GM18861 (cell line): ENCODE measurements at regions not wholly inside any gene's neighbourhood (a gene's known extent, or its start where the extent isn't known, plus 50 kb on each side); places are given as distances from the start of the nearest gene placed in this dataset.

Source experiments
- ATAC-seq: cut with Tn5 transposase; IDR thresholded peaks from one replicate; pipeline ENCODE4 v1.9.1; 2021; ENCODE audit not compliant: unreplicated experiment

DNA sequence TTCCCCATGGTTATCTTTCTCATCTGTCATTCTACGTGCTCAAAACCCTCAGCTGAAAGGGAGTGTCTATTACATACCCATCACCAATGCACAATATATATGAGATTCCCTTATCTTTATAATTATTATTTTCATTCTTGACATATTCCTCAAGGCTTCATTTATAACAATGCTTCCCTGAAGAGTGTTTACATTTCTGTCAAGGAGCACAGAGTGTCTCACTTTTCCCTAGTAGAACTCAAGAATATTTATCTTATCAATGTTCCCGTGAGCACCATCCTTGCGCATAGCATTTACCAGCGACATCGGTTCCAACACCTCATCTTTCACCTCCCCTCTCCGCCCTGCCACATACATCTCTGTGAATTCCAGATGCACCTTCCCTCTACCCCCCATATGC is 250.6 kb downstream of the PLA2G4A start:
- ATAC-seq, result no peak

DNA sequence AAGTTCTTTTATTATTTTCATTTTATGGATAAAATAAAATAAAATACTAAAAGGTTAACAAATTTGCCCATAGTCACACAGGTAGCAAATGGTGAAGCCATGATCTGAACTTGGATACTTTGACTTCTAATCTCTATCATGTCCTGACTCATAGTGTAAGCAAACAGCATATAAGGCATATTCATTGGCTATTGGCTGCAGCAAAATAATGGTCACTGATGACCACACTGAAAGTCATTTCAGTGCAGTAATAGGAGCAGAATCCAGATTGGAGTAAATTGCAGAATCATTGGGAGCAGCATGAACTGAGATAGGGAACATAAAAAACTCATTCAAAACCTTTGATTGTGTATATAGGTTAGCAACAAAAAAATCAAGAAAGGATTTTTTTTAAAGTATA is 262.9 kb downstream of the PLA2G4A start:
- no peak for ATAC-seq

DNA sequence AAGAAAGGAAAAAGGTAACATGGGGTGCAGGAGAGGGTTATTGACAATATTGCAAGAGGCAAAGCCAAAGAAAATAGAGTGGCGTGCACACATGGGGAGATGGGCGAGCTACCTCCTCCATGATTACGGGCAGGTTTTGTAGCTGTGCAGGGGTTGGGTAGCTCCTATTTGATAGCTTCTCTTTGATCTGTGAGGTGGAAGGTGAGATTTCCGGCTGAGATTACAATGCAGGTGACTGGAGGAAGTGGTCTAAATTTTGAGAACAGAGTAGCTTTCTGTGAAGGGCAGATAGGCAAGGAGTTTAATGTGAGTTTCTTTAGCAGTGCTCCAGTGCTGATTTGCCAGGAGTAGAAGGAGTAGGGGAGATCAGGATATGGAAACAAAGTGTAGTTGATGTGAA is 263.4 kb downstream of the PLA2G4A start:
- no peak for ATAC-seq

DNA sequence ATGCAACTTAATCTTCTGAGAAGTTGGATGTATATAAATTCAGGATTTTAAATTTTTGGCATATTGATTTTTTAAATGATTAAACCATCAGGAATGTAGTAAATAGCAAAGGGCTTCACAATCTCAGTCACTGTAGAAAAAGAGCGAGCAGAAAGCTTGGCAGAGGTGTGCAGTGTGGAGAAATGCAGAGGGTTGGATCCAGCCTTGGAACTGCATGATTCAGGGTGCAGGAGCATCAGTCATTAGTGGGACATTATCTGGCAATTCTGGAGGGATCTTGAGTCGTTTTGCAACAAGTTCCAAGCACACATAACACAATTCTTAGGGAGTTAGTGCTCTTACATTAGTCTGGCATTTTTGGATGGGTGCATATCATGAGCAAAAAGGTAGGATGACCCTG is 267.9 kb downstream of the PLA2G4A start:
- ATAC-seq, result no peak

DNA sequence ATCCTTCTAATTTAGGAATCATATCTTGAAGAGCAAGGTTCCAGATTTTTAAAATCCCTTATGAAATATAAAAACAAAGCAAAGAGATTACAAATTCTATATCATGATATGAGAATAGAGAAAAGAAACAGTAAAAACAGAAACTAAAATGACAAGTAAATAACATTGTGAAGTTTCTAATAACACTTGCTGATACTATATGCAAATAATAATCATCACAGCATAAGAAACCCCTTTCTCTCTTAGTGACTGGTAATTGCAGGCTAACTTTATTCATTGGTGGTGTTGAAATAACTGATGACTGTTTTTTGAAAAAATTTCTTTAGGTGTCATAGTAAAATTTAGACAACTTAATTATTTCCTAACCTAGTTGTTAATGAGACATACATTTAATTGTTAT is 281.6 kb downstream of the PLA2G4A start:
- ATAC-seq, result no peak

DNA sequence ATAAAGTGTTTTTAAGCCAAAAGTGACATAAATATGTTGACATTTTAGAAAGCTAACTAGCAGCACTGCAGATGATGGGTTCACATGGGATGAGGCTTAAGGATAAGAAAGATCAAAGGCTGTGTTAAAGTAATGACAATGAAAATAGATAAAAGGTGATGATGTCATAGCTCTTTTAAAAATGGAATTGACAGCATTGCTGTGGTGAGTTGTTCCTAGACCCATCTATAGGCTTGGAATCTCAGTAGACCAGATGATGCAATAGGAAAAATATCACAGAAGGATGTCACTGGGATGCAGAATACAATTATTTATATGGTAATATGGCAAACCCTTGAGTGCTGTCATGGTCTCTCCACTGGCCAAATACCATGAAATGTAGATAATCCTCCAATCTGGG is 286.0 kb downstream of the PLA2G4A start:
- ATAC-seq, result no peak

DNA sequence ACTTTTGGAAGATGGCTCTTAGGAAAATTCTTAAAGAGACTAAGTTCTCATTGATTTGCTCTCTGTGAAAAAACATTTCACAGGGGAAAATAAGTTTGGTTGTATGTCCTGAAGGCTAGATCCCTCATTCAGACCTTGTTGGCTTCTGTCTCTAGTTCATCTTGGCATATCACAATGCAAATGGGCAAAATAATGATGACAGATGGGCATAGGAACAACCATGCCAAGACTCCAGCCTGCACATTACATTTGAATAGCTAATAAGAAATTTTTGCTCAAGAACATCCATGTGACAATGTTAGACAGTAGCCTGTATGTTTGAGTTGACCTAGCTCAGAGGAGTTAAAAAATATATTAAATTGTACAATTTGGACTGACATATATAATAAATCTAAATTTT is 292.9 kb downstream of the PLA2G4A start:
- ATAC-seq, result no peak

DNA sequence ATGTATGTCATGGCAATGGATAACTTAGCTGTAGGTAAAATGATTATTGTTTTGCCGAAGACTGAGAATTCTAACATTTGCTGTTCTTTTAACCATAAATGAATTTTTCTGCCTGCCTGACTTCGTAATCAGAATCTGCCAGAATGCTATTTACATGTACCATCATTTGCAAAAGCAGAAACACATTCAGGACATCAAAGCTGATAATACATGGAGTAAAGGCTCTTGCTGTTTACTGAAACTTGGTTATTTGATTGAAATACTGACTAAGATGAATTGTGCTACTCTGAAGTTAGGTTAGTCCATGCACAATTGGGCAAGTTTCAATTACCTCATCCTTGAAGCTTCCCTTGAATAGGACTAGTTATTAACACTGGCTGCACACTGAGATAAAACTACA is 293.8 kb downstream of the PLA2G4A start:
- ATAC-seq, result no peak

DNA sequence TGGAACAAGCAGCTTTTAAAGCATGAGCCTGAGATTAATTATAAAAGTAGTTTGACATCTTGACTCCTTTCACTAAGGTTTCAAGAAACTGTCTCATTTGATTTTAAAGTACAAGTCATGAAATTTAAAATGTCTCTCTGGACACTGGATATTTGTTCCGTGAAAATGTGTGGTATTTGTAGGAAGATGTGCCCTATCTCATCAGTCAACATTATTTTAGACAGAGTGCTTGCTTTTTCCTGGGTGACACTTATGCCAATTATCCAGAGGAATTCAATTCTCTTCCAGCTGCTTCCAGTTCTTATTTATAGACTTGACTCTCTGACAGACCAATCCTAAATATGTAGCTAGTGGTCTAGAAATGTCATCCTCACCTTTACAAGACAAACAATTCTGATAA is 300.4 kb downstream of the PLA2G4A start:
- ATAC-seq, result no peak

DNA sequence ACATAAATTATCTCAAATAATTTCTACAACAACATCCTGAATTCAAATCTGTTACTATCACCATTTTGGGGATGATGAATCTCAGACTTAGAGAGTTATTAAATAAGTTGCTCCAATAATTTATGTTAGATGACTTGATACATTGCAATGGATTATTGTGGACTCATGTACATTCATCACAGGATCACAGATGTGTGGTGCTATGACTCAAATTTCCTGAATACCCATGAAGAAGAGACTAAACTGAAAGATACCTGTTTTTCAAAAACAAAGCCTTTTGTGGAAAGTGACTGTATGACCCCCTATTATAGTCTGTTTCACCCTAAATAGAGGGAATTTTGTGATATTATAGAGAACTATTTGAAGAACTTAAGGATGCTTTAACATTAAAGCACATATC is 315.0 kb downstream of the PLA2G4A start:
- ATAC-seq, result no peak

DNA sequence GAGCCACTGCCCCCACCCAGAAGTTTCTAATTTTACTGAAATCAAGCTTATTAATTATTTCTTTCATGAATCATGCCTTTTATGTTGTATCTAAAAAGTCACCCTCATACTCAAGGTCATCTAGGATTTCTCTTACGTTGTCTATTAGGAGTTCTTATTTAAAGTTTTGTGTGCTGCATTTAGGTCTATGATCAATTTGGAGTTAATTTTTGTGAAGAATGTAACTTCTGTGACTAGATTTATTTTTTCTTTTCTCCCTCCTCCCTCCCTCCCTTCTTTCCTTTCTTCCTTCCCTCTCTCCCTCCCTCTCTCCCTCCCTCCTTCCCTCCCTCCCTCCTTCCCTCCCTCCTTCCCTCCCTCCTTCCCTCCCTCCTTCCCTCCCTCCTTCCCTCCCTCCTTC is 317.6 kb downstream of the PLA2G4A start:
- no peak for ATAC-seq

DNA sequence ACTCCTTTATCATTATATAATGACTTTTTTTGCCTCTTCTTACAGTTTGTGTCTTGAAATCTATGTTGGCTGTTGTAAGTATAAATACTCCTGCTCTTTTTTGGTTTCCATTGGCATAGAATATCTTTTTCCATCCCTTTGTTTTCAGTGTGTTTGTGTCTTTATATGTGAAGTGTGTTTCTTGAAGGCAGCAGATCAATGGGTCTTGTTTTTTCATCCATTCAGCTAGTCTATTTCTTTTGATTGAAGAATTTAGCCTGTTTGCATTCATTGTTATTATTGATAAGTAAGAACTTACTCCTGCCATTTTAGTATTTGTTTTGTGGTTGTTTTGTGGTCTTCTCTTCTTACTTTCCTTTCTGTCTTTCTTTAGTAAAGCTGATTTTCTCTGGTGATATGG is 322.8 kb downstream of the PLA2G4A start:
- ATAC-seq, result no peak

DNA sequence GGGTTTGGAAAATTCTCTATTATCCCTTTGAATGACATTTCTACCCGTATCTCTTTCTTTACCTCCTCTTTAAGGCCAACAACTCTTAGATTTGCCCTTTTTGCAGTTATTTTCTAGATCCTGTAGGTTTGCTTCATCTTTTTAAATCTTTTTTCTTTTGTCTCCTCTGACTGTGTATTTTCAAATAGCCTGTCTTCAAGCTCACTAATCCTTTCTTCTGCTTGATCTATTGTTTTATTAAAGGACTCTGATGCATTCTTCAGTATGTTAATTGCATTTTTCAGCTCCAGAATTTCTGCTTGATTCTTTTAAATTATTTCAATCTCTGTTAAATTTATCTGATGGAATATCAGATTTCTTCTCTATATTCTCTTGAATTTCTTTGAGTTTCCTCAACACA is 324.3 kb downstream of the PLA2G4A start:
- no peak for ATAC-seq

DNA sequence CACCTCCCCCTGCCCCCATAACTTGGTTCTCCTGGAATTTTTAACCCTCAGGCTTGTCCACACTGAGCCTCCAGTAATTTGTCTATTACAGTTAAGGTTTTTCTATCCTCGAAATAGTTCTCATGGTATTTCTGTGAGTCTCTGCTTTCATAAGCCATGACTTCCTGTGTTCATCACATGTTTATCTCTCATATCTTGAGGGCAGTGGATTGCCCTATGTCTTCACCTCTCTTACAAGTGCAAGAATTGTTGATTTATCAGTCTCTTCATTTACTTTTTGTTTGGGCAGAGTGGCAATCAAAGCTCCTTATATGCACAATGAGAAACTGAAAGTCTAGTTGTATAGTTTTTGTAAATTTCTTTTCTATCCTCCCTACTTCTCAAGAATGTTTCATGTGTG is 328.4 kb downstream of the PLA2G4A start:
- no peak for ATAC-seq

DNA sequence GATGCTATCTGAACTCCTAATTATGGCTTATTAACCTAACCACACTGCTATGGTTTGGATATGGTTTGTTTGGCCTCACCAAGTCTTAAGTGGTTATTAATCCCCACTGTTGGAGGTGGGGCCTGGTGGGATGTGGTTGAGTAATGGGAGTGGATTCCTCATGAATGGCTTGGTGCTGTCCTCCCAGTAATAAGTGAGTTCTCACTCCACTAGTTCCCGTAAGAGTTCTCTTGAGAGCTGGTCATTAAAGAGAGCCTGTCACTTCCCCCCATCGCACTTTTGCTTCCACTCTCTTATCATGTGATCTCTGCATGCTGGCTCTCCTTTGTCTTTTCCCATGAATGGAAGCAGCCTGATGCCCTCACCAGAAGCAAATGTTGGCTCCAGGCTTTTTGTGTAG is 328.8 kb downstream of the PLA2G4A start:
- no peak for ATAC-seq

DNA sequence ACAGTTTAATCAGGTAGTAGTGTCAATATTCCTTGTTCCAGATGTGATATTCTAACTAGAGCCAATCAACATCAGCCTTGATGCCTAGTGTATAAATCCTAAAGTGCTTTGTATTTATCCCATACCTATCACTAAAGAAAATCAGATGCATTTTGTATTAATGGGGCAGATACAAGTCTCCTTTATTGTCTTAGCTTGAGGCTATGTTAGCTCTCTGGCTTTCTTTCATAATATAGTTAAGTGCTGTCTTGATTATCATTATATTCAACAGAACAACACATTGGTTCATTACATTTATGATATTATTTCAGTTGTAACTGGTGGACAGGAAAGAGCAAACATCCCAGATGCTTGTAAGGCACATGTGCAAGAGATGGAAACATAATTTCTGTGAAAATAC is 338.8 kb downstream of the PLA2G4A start:
- no peak for ATAC-seq

DNA sequence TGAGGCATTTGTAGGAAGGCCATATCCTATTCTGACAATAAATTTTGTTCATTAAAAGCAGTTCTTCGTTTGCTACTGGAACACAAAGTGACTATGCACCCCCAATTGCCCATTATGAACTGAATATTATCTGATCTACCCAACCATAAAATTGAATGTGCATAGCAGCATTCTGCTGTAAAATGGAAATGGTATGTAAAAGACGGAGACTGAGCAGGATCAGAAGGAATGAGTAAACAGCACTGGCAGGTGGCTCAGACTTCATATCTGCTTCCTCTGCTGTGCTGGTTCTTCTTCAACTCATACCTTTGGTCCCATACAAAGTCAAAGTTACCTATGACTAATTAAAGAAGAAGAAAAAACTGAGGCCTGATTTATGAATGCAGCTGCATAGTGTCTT is 339.5 kb downstream of the PLA2G4A start:
- ATAC-seq, result no peak

DNA sequence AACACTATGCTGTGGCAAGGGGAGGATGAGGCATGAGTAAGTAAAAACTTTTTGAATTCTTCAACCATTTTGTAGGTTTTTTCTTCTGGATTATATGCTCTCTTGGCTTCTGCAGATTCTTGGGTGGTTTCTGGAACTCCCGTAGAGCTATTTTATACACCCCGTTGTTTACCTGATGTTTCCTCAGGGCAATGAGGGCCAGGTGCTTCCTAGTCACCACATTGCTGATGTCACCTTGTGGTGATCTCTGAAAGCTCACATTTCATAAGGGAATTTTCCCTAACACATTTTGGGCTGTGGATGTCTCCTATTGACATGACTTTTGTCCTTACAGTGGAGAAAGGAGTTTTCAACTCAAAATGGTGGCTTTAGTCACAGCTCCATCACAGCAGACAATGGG is 356.6 kb downstream of the PLA2G4A start:
- no peak for ATAC-seq

DNA sequence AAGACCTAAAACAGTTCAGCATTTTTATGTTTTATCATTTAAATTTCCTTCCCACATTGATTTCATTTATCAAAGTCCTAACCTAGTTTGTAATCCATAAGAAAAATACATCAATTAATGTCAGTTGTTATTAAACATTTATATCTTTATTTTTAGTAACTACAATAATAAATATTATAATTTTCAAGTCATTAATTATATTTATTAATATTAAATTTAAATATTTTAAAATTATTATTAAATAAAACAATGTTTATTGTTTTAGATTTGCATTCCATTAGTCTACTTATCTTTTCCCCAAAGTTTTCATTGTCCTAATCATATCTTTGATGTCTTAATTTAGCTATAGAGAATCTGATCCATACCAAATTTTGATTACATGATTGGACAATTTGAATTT is 368.9 kb downstream of the PLA2G4A start:
- ATAC-seq, result no peak

DNA sequence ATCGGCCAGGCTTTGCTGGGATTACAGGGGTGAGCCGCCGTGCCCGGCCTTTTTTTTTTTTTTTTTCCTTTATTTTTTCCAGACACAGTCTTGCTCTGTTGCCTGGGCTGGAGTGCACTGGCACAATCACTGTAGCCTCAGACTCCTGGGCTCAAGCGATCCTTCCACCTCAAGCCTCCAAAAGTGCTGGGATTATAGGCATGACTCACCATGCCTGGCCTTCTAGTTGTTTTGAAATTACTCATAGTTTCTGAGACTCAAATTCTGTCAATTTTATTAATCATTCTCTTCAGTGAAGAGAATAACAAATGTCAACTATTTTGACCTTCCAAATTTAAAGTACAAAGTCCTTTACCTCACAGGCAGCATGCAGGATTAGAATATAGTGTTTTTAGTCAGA is 374.5 kb downstream of the PLA2G4A start:
- ATAC-seq, result no peak

DNA sequence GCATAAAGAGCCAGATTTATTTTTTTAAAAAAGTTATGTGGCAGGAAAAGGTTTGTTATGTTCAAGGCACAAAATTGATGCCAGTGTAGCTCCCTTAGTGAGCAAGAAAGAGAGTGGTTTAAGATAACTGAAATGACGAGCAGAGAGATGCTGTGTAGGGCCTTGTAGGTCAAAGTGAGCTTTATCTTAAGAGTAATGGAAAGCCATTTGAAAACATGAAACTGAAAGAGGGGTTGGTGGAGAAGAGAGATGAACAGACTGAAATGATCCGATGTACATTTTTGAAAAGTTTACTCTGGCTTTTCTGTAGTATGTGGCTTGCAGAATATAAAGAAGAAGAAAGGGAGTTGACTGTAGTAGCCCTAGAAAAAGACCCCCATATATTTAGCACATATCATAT is 383.6 kb downstream of the PLA2G4A start:
- ATAC-seq, result no peak

DNA sequence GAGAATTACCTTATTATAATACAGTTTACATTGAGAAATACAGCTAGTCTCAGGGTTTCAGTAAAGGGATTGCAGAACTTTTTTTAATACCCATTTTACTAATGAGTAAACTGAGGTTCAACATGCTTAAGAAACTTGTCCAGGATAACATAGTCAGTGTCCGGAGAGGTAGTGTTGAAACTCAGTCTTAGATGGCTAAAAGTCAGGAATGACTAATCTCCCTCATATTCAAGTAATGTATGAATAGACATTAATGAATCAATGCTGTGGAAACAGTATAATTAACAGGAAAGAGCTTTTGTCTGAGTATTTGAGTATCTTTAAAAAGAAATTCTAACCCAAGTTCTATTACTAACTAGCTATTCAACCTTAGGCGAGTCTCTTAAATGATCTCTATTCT is 397.6 kb downstream of the PLA2G4A start:
- no peak for ATAC-seq

DNA sequence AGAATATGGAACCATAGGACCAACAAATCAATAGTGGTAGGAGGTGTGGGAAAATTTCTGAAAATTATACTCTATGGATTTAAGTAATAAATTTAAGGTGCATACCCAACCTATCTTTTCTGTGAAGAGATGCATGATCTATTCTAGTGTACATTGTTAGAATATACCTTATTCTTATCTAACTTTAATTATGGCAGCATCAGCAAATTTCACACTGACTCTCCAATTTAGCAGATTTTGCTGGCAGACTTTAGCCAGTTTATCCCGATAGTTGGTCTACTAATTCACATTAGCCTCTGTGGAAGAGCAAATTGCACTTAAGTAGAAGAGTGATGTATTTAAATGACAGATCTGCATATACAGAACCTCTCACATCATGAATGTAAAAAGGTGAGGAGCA is 400.0 kb downstream of the PLA2G4A start:
- ATAC-seq, result no peak

DNA sequence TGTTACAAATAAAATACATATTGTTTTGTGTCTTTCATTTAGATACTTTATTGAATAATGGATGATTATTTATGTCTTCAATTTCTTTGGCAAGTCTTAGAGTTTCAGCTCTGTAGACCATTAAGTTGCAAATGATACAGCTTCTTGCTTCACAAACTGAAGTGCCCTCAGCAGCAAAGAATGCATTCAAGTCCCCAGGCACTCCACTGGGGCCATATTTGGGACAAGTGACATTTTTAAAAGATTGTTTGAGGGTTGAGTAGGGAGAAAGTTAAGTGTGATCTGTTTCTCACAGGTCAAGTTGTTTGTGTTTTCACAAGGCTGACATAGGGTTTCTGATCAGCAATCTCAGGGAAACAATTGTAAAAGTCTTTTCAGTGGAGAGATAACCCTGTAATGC is 400.7 kb downstream of the PLA2G4A start:
- no peak for ATAC-seq
